Chondrocyte (in vitro differentiated cells): ENCODE measurements at regions not wholly inside any gene's neighbourhood (a gene's known extent, or its start where the extent isn't known, plus 50 kb on each side); places are given as distances from the start of the nearest gene placed in this dataset.

Experiments
- DNase-seq: peaks from one replicate; pipeline ENCODE4 v3.0.0; 2021; ENCODE audit warnings: mixed read lengths, low spot score
- H3K27ac Mint-ChIP-seq: one replicate; pipeline ENCODE4 v1.8.0; 2021; ENCODE audit warnings: mild to moderate bottlenecking, moderate library complexity, mixed read lengths; ENCODE audit not compliant: unreplicated experiment
- H3K27me3 Mint-ChIP-seq: 2 replicates; pipeline ENCODE4 v1.8.0; 2021; ENCODE audit warnings: low read depth, mixed read lengths
- H3K36me3 Mint-ChIP-seq: 2 replicates; pipeline ENCODE4 v1.8.0; 2021; ENCODE audit warnings: low read depth, mixed read lengths
- H3K4me1 Mint-ChIP-seq: 2 replicates; pipeline ENCODE4 v1.8.0; 2021; ENCODE audit warnings: low read depth, mild to moderate bottlenecking, mixed read lengths
- H3K4me3 Mint-ChIP-seq: one replicate; pipeline ENCODE4 v1.8.0; 2021; ENCODE audit warnings: mild to moderate bottlenecking, moderate library complexity, mixed read lengths; ENCODE audit not compliant: unreplicated experiment
- H3K9me3 Mint-ChIP-seq: 2 replicates; pipeline ENCODE4 v1.8.0; 2021; ENCODE audit warnings: low read depth, mixed read lengths
- CTCF ChIP-seq: fragments of 200-600 bp; sonication (generic); IDR thresholded peaks from 2 replicates; pipeline ENCODE4 v1.5.0; 2021; ENCODE audit warnings: antibody characterized with exemption, mild to moderate bottlenecking, moderate library complexity

DNA sequence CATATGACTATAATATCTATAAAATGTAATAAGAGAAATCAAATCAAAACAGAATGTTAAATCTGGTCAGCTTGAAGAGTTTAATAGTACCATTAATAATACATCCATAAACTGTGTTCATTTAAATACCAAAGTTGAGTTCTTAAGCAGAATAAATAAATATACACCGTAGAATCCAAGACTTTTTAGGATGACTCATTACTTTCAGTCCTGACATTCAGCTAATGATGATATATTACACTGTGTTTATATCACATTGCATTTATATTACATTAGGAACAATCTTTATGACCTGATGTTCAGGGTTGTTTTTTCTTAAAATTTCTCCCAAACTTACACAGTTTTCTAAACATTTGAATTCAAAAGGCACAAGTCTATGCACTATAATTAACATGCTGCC lies 331.3 kb downstream of the SS18 start:
- Mint-ChIP-seq H3K27me3 (no peaks in the 10 kb centered on the region), H3K9me3 (no peaks in the 10 kb centered on the region), H3K4me3 (no peak overlapping the region), H3K27ac (peak overlapping the region; percentile 45), H3K36me3 (no peaks in the 10 kb centered on the region), H3K4me1 (peaks cover 7% of the 10 kb centered on the region)
- TF ChIP-seq CTCF: no peak
- no peak for DNase-seq

GRCh38 chr18:25743646-25744151 lies 346.7 kb downstream of the SS18 start:
- H3K9me3 Mint-ChIP-seq: peaks cover 18% of the 10 kb centered on the region
- TF ChIP-seq CTCF: no peak
- no peak overlapping the region for H3K4me3 Mint-ChIP-seq
- no peaks in the 10 kb centered on the region for H3K4me1 Mint-ChIP-seq
- no peak overlapping the region for H3K27ac Mint-ChIP-seq
- DNase-seq: no peak
- peaks cover 4% of the 10 kb centered on the region for H3K36me3 Mint-ChIP-seq
- no peaks in the 10 kb centered on the region for H3K27me3 Mint-ChIP-seq

- DNase-seq: no peak
- H3K9me3 Mint-ChIP-seq: peaks cover 5% of the 10 kb centered on the region
- no peak for TF ChIP-seq CTCF
- peaks cover 3% of the 10 kb centered on the region for H3K27me3 Mint-ChIP-seq
- peaks cover 17% of the 10 kb centered on the region for H3K4me1 Mint-ChIP-seq
- H3K27ac Mint-ChIP-seq: no peak overlapping the region
- no peak overlapping the region for H3K4me3 Mint-ChIP-seq
- no peaks in the 10 kb centered on the region for H3K36me3 Mint-ChIP-seq
Observed at GRCh38 chr18:25739376-25739775, 351.0 kb downstream of the SS18 start.

DNA sequence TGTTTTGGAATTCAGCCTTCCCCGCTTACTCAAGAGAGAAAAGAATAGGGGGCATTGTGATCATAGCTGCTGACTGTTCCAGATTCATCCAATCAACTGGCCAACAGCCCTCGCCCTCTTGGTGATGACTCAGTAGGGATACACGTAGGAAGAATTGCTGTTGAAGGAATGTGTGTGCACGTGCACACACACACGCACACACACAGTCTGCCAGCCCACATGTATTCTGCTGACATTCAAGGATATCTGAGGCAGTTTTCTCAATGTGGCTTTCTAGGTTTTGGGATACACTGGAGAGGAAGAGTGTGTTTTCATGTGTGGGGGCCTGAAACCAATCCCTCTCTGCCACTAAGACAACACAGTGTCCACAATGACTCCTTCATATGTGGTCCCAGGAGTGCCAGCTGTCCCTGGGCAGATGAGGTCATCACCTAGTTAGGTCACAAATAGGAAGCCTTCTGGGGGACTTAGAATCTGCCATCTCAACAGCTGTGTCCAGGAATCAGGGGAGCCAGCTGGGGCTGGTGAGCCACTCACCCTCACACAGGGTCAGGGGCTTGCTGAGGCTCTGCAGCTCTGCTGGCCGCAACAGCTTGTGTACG lies 352.6 kb downstream of the SS18 start:
- peaks cover 5% of the 10 kb centered on the region for H3K9me3 Mint-ChIP-seq
- H3K4me1 Mint-ChIP-seq: peaks cover 17% of the 10 kb centered on the region
- H3K27me3 Mint-ChIP-seq: peaks cover 3% of the 10 kb centered on the region
- H3K4me3 Mint-ChIP-seq: no peak overlapping the region
- TF ChIP-seq CTCF: no peak
- no peak for DNase-seq
- no peak overlapping the region for H3K27ac Mint-ChIP-seq
- H3K36me3 Mint-ChIP-seq: no peaks in the 10 kb centered on the region

- Mint-ChIP-seq H3K27ac (no peak overlapping the region), H3K27me3 (peaks cover 3% of the 10 kb centered on the region), H3K9me3 (peaks cover 5% of the 10 kb centered on the region), H3K36me3 (no peaks in the 10 kb centered on the region), H3K4me3 (no peak overlapping the region), H3K4me1 (peaks cover 17% of the 10 kb centered on the region)
- TF ChIP-seq CTCF: no peak
- no peak for DNase-seq
Observed at GRCh38 chr18:25736516-25736915, 353.9 kb downstream of the SS18 start.
